Mammary epithelial cell (primary cell): ENCODE measurements at regions not wholly inside any gene's neighbourhood (a gene's known extent, or its start where the extent isn't known, plus 50 kb on each side); places are given as distances from the start of the nearest gene placed in this dataset.

Experiments used
- CTCF ChIP-seq, 2 donors: IDR thresholded peaks in 1 of 2; conservative IDR thresholded peaks in 1 of 2; 2 replicates each; pipeline ENCODE4 v1.5.1; 2011 to 2012; ENCODE audit warnings: inconsistent platforms in 2 of 2, low read length in 2 of 2, mild to moderate bottlenecking in 2 of 2, control low read depth in 1 of 2, low read depth in 1 of 2; ENCODE audit not compliant: insufficient read depth in 1 of 2; ENCODE audit errors: extremely low read depth in 1 of 2
- EZH2 ChIP-seq: IDR thresholded peaks from 2 replicates; pipeline ENCODE4 v1.6.1; 2012; ENCODE audit warnings: low read length, inconsistent platforms, borderline replicate concordance

GRCh38 chr1:5511381-5512097 lies 480.7 kb downstream of the NPHP4 start:
- TF ChIP-seq CTCF (conservative IDR thresholded peaks at IDR 0.05 in 1 of 2, IDR thresholded peaks at IDR 0.05 in 1 of 2; ENCODE audit: extremely low read depth in 1 of 2, insufficient read depth in 1 of 2, low read depth in 1 of 2, low read length in 2 of 2) (no peak), EZH2 (no peak)
